Nucleus accumbens (tissue), 56 donors: ENCODE measurements at regions not wholly inside any gene's neighbourhood (a gene's known extent, or its start where the extent isn't known, plus 50 kb on each side); places are given as distances from the start of the nearest gene placed in this dataset.

Experiments
- DNase-seq, 56 donors: peaks; one replicate each; lab custom pipeline; 2025; lab: John Stamatoyannopoulos, UW

- no peak for DNase-seq
Measured at GRCh38 chr21:38683222-38683621, 122.5 kb upstream of the ETS2 start.

GRCh38 chr21:38688068-38688467 lies 117.7 kb upstream of the ETS2 start:
- no peak for DNase-seq

GRCh38 chr21:38691631-38692030 lies 114.1 kb upstream of the ETS2 start:
- no peak for DNase-seq

GRCh38 chr21:38696579-38696978 lies 109.2 kb upstream of the ETS2 start:
- no peak for DNase-seq

- no peak for DNase-seq
Measured at GRCh38 chr21:38699048-38699447, 106.7 kb upstream of the ETS2 start.

GRCh38 chr21:38702196-38702595 lies 103.5 kb upstream of the ETS2 start:
- no peak for DNase-seq

GRCh38 chr21:38709876-38710275 lies 95.9 kb upstream of the ETS2 start:
- no peak for DNase-seq

- DNase-seq: peak in 2 of 56 donors; percentile 1
Measured at GRCh38 chr21:38712071-38712470, 93.7 kb upstream of the ETS2 start.

- DNase-seq: no peak
Measured at GRCh38 chr21:38712664-38713063, 93.1 kb upstream of the ETS2 start.

GRCh38 chr21:38714039-38714817 lies 91.5 kb upstream of the ETS2 start:
- no peak for DNase-seq

GRCh38 chr21:38714999-38715398 lies 90.7 kb upstream of the ETS2 start:
- no peak for DNase-seq

GRCh38 chr21:38716088-38716487 lies 89.6 kb upstream of the ETS2 start:
- DNase-seq: no peak

GRCh38 chr21:38716942-38717341 lies 88.8 kb upstream of the ETS2 start:
- DNase-seq: no peak

- no peak for DNase-seq
Measured at GRCh38 chr21:38718481-38718880, 87.2 kb upstream of the ETS2 start.

GRCh38 chr21:38720074-38720473 lies 85.7 kb upstream of the ETS2 start:
- DNase-seq: no peak

- no peak for DNase-seq
Measured at GRCh38 chr21:38721055-38721454, 84.7 kb upstream of the ETS2 start.

GRCh38 chr21:38721958-38722357 lies 83.8 kb upstream of the ETS2 start:
- no peak for DNase-seq

- DNase-seq: no peak
Measured at GRCh38 chr21:38725196-38726157, 80.3 kb upstream of the ETS2 start.

- DNase-seq: no peak
Measured at GRCh38 chr21:38726482-38726881, 79.2 kb upstream of the ETS2 start.

- no peak for DNase-seq
Measured at GRCh38 chr21:38729291-38729690, 76.4 kb upstream of the ETS2 start.

GRCh38 chr21:38729754-38730379 lies 75.9 kb upstream of the ETS2 start:
- no peak for DNase-seq
